Suppressor macrophage (primary cell): ENCODE measurements at regions not wholly inside any gene's neighbourhood (a gene's known extent, or its start where the extent isn't known, plus 50 kb on each side); places are given as distances from the start of the nearest gene placed in this dataset.

Experiments
- DNase-seq, 4 experiments: peaks; one replicate each; pipeline ENCODE4 v3.0.0-alpha.2; 2020 to 2022

- peak in 2 of 4 experiments; percentile 1 to 2 for DNase-seq
Observed at GRCh38 chrY:26408671-26409328, 786.9 kb downstream of the CDY1 start.

- no peak for DNase-seq
Observed at GRCh38 chrY:26409329-26409712, 787.4 kb downstream of the CDY1 start.
